Heart right ventricle (tissue), 16 donors: ENCODE measurements at regions not wholly inside any gene's neighbourhood (a gene's known extent, or its start where the extent isn't known, plus 50 kb on each side); places are given as distances from the start of the nearest gene placed in this dataset.

ENCODE experiments used
- ATAC-seq, 8 donors: fragments of 200-7000 bp; cut with Tn5 transposase; one replicate each; pipeline ENCODE4 v1.9.1; 2020; ENCODE audit warnings: mild to moderate bottlenecking in 8 of 8, moderate library complexity in 8 of 8, moderate number of reproducible peaks in 1 of 8
- DNase-seq, 2 donors: peaks; one replicate each; pipeline ENCODE4 v3.0.0-alpha.2; 2020
- H3K27ac ChIP-seq, 10 donors: fragments of 200-600 bp; sonication (generic) in 2 of 10; one replicate each; pipeline versions ENCODE4 v1.5.0 to v1.8.0; 2020 to 2022; ENCODE audit warnings: mild to moderate bottlenecking in 3 of 10
- H3K27me3 ChIP-seq, 7 donors: fragments of 200-600 bp; one replicate each; pipeline ENCODE4 v1.8.0; 2021 to 2022; ENCODE audit warnings: mild to moderate bottlenecking in 2 of 7
- H3K36me3 ChIP-seq, 9 donors: fragments of 200-600 bp; sonication (generic) in 1 of 9; one replicate each; pipeline versions ENCODE4 v1.5.0 to v1.8.0; 2020 to 2022; ENCODE audit warnings: mild to moderate bottlenecking in 2 of 9
- H3K4me1 ChIP-seq, 9 donors: fragments of 200-600 bp; sonication (generic) in 1 of 9; one replicate each; pipeline versions ENCODE4 v1.5.0 to v1.8.0; 2020 to 2022; ENCODE audit warnings: mild to moderate bottlenecking in 4 of 9
- H3K4me3 ChIP-seq, 10 donors: fragments of 200-600 bp; sonication (generic) in 2 of 10; one replicate each; pipeline versions ENCODE4 v1.5.0 to v1.8.0; 2020 to 2022; ENCODE audit warnings: mild to moderate bottlenecking in 7 of 10, moderate library complexity in 2 of 10
- H3K9me3 ChIP-seq, 11 donors: fragments of 200-600 bp in 10 of 11; sonication (generic) in 2 of 11; one replicate each; pipeline versions ENCODE4 v1.5.0 to v1.8.0; 2013 to 2022; ENCODE audit warnings: mild to moderate bottlenecking in 2 of 11, control low read depth in 1 of 11, moderate library complexity in 1 of 11
- WGBS, 2 donors: extraction: QIAGEN DNeasy Blood & Tissue Kit; methylation state at CpG; one replicate each; pipeline ENCODE4 v1.1.7; 2013; ENCODE audit warnings: inconsistent platforms in 1 of 2; 5-methylcytosine and 5-hydroxymethylcytosine counted together
- intact Hi-C, 10 donors: fragments of 100-400 bp; cut with DNase I; formaldehyde crosslinking; loops; one replicate each; pipeline versions ENCODE4 v1.11.1 to v1.14.2; 2022
- TF ChIP-seq, protein P1 (sequence below), 9 donors: fragments of 200-600 bp; sonication (generic) in 2 of 9; IDR thresholded peaks; one replicate each; pipeline versions ENCODE4 v1.5.0 to v1.8.0; 2021 to 2022; ENCODE audit warnings: antibody characterized with exemption in 9 of 9, mild to moderate bottlenecking in 5 of 9, moderate library complexity in 1 of 9
- donor health status: Arrhythmogenic right ventricular cardiomyopathy.
- donor health status: ischemic (EF 13 %, LVEDD 7.1; RV severe dilation, severe dysfunction).
- donor health status: healthy with polysubstance abuse.
- donor health status: DM: no; HTN: yes; CAD: no.
- donor health status: DM: no; HTN: no; CAD: no.
- donor health status: ischemic (EF 25% LVEDD 6.9; RV normal size, moderate dysfunction).
- donor health status: ischemic (EF 25% LVEDD 5.7; RV mildly dilated, moderate dysfunction).
- donor health status: healthy.
- donor health status: DM: yes; HTN: yes; CAD: no.
- donor health status: Ischemic cardiomyopathy.
- donor health status: ischemic (EF 35%, LVEDD 5.7; RV mildly dilated, moderate dysfunction).
- donor health status: nonischemic (EF 11% LVEDD 7.7; RV severe dilation, severe dysfunction).
- donor health status: DM: yes; HTN: yes; CAD: no.
- donor health status: PGD.
- donor health status: ischemic (EF 29% LVEDD 5.4; RV normal size, mild dysfunction).
- donor health status: nonischemic (EF 23%, LVEDD 6.1; RV moderate dilation, normal function).

DNA sequence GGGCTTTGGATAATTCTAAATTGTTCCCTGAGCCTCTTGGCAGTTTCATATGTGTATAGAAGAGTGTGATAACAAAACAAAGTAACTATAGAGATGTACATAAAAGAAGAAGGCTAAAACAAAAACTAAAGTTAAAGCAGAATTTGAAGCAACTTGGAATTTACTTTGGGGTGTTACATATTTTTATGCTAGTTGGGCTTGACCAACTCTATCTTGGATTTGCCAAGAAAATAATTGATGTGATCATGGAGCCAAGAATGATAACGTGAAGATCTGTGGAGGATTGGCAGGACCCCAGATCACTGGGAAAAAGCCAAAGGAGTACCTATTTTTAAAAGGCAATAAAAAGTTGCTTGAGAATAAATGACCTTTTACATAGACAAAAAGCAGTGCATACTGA is 206.9 kb downstream of the LMO4 start:
- no peak for ATAC-seq
- 11 to 21% methylated on average over 1 of the region's 1 CpG for WGBS, 2 donors
- no peak overlapping the region for H3K27ac ChIP-seq
- peaks cover 0 to 21% (median 3%) of the 10 kb centered on the region in 11 donors for H3K9me3 ChIP-seq
- H3K4me1 ChIP-seq = no peaks in the 10 kb centered on the region
- no peaks in the 10 kb centered on the region for H3K27me3 ChIP-seq
- H3K36me3 ChIP-seq = no peaks in the 10 kb centered on the region
- H3K4me3 ChIP-seq = no peak overlapping the region
- intact Hi-C loops = no loop called here
- TF ChIP-seq, protein P1, sequence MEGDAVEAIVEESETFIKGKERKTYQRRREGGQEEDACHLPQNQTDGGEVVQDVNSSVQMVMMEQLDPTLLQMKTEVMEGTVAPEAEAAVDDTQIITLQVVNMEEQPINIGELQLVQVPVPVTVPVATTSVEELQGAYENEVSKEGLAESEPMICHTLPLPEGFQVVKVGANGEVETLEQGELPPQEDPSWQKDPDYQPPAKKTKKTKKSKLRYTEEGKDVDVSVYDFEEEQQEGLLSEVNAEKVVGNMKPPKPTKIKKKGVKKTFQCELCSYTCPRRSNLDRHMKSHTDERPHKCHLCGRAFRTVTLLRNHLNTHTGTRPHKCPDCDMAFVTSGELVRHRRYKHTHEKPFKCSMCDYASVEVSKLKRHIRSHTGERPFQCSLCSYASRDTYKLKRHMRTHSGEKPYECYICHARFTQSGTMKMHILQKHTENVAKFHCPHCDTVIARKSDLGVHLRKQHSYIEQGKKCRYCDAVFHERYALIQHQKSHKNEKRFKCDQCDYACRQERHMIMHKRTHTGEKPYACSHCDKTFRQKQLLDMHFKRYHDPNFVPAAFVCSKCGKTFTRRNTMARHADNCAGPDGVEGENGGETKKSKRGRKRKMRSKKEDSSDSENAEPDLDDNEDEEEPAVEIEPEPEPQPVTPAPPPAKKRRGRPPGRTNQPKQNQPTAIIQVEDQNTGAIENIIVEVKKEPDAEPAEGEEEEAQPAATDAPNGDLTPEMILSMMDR (IDR thresholded peaks at IDR 0.05) = no peak
- DNase-seq = no peak

DNA sequence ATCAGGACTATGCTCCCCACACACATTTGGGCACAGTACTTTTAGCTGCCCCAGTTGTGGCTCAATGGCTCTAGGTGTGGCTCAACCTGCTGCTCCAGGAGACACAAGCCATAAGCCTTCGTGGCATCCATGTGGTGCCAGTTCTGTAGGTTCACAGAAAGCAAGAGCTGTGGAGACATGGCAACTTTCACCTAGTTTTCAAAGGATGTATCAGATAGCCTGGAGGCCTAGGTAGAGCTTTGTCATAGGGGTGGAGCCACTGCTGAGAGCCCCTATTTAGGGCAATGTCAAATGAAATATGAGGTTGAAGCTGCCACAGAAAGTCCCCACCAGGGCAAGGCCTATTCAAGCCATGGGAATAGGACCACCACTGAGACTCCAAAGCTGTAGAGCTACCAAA is 210.5 kb downstream of the LMO4 start:
- TF ChIP-seq, protein P1 (IDR thresholded peaks at IDR 0.05) = no peak
- intact Hi-C loops = no loop called here
- Histone ChIP-seq H3K4me3 (no peak overlapping the region), H3K27ac (no peak overlapping the region), H3K9me3 (peaks cover 0 to 44% (median 19%) of the 10 kb centered on the region in 11 donors), H3K36me3 (no peaks in the 10 kb centered on the region), H3K27me3 (no peaks in the 10 kb centered on the region), H3K4me1 (no peaks in the 10 kb centered on the region)
- ATAC-seq = no peak
- no peak for DNase-seq
- 77 to 81% methylated on average over 1 of the region's 1 CpG for WGBS, 2 donors

DNA sequence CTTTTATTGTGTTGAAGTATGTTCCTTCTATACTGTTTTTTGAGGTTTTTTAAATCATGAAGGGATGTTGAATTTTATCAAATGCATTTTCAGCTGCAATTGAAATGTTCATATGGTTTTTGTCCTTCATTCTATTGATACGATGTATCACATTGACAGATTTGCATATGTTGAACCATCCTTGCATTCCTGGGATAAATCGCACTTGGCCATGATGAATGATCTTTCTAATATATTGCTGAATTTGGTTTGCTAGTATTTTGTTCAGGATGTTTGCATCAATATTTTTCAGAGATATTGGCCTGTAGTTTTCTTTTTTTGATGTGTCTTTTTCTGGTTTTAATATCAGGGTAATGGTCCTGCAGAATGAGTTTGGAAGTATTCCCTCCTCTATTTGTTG is 214.0 kb downstream of the LMO4 start:
- no peak overlapping the region for H3K27ac ChIP-seq
- peaks cover 0 to 61% (median 24%) of the 10 kb centered on the region in 11 donors for H3K9me3 ChIP-seq
- no peak overlapping the region for H3K4me3 ChIP-seq
- TF ChIP-seq, protein P1 (IDR thresholded peaks at IDR 0.05) = no peak
- no peaks in the 10 kb centered on the region for H3K36me3 ChIP-seq
- WGBS, 2 donors = 92 to 94% methylated on average over 2 of the region's 2 CpGs
- H3K4me1 ChIP-seq = no peaks in the 10 kb centered on the region
- DNase-seq (no peak), ATAC-seq (no peak)
- no peaks in the 10 kb centered on the region for H3K27me3 ChIP-seq
- intact Hi-C loops = no loop called here

DNA sequence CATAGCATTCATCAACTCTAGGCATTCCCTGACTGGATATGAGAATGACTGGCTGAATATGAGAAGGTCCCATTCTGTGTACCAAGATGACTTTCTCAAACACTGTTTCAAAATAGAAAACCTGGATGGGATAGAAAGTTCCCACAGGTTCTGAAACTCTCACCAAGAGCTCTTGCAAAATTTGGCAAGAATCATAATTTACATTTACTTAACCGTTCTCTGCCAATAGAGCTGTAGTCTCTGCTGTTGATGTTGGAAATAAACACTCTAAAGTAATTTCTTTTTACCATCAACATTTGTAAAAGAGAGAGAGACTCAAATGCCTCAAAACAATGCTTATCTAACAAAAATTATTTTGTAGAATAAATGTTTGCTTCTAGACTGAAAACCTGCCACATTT is 221.1 kb downstream of the LMO4 start:
- intact Hi-C loops = no loop called here
- WGBS, 2 donors = 62 to 80% methylated on average over 1 of the region's 1 CpG

More for the DNA sequence above, 221.1 kb downstream of the LMO4 start:
- no peaks in the 10 kb centered on the region for H3K4me1 ChIP-seq
- ATAC-seq (no peak), DNase-seq (no peak)
- no peak overlapping the region for H3K27ac ChIP-seq
- peaks cover 0 to 20% (median 0%) of the 10 kb centered on the region in 11 donors for H3K9me3 ChIP-seq
- TF ChIP-seq, protein P1 (IDR thresholded peaks at IDR 0.05) = no peak
- H3K27me3 ChIP-seq = no peaks in the 10 kb centered on the region
- no peak overlapping the region for H3K4me3 ChIP-seq
- H3K36me3 ChIP-seq = no peaks in the 10 kb centered on the region
